SW480 (cell line): ENCODE measurements at regions not wholly inside any gene's neighbourhood (a gene's known extent, or its start where the extent isn't known, plus 50 kb on each side); places are given as distances from the start of the nearest gene placed in this dataset.
"Not testable (repeated sequence)": the region's sequence is repeated elsewhere in the genome, so short reads cannot be mapped to it uniquely, and the experiment has no call there.

Experiments used
- DNase-seq: peaks from one replicate; pipeline ENCODE4 v3.0.0-alpha.2; 2016; ENCODE audit warnings: low spot score

GRCh38 chr5:18354828-18355227, 720.6 kb downstream of the TAF11L14 start:
- DNase-seq, result no peak

GRCh38 chr5:18357486-18357885, 723.2 kb downstream of the TAF11L14 start:
- no peak for DNase-seq

GRCh38 chr5:18366234-18366633, 732.0 kb downstream of the TAF11L14 start:
- DNase-seq, result no peak

GRCh38 chr5:18370531-18370930, 736.3 kb downstream of the TAF11L14 start:
- no peak for DNase-seq

GRCh38 chr5:18375641-18376040, 741.4 kb downstream of the TAF11L14 start:
- DNase-seq, result no peak

GRCh38 chr5:18378066-18378465, 743.8 kb downstream of the TAF11L14 start:
- DNase-seq, result no peak

- DNase-seq, result no peak
Measured at GRCh38 chr5:18379189-18379588, 744.9 kb downstream of the TAF11L14 start.

- no peak for DNase-seq
Measured at GRCh38 chr5:18380729-18381362, 746.6 kb downstream of the TAF11L14 start.

- peak; percentile 60 for DNase-seq
Measured at GRCh38 chr5:18393565-18394442, 759.5 kb downstream of the TAF11L14 start.

- DNase-seq, result no peak
Measured at GRCh38 chr5:18394443-18394804, 760.2 kb downstream of the TAF11L14 start.

GRCh38 chr5:18395126-18396110, 761.2 kb downstream of the TAF11L14 start:
- no peak for DNase-seq

GRCh38 chr5:18397371-18397770, 763.1 kb downstream of the TAF11L14 start:
- DNase-seq, result no peak

GRCh38 chr5:18397891-18398290, 763.6 kb downstream of the TAF11L14 start:
- no peak for DNase-seq

GRCh38 chr5:18399461-18400327, 765.4 kb downstream of the TAF11L14 start:
- not testable (repeated sequence) for DNase-seq

- no peak for DNase-seq
Measured at GRCh38 chr5:18403141-18403540, 768.9 kb downstream of the TAF11L14 start.

- no peak for DNase-seq
Measured at GRCh38 chr5:18403941-18404438, 769.7 kb downstream of the TAF11L14 start.

- no peak for DNase-seq
Measured at GRCh38 chr5:18420711-18421110, 786.5 kb downstream of the TAF11L14 start.

GRCh38 chr5:18433336-18433735, 799.1 kb downstream of the TAF11L14 start:
- no peak for DNase-seq

GRCh38 chr5:18438126-18438525, 803.9 kb downstream of the TAF11L14 start:
- no peak for DNase-seq

GRCh38 chr5:18455521-18455920, 821.3 kb downstream of the TAF11L14 start:
- no peak for DNase-seq

GRCh38 chr5:18457255-18457654, 823.0 kb downstream of the TAF11L14 start:
- DNase-seq, result no peak
